K562 (cell line): ENCODE measurements at regions not wholly inside any gene's neighbourhood (a gene's known extent, or its start where the extent isn't known, plus 50 kb on each side); places are given as distances from the start of the nearest gene placed in this dataset.

Source experiments
- ATAC-seq: fragments of 200-7000 bp; cut with Tn5 transposase; 3 replicates; pipeline ENCODE4 v1.9.1; 2020; ENCODE audit warnings: moderate library complexity
- BruUV-seq: library from RNA; stranded (reverse); fragments of 400-500 nt; replicated peaks from 2 replicates; lab custom pipeline; 2021; lab: Mats Ljungman, UMichigan
- CTCF ChIA-PET: fragments of 300-600 bp; formaldehyde crosslinking; extraction: SDS; loops from one replicate; lab custom pipeline; 2021; ENCODE audit warnings: low intra/inter-chr PET ratio; lab: Yijun Ruan, JAX
- POLR2A ChIA-PET: fragments of 300-600, 350-650 bp; sonication (Branson Sonifier 250); formaldehyde crosslinking; extraction: SDS; loops from one replicate; lab custom pipeline; 2021; ENCODE audit warnings: antibody characterized with exemption, inconsistent platforms; lab: Yijun Ruan, JAX
- DNase-seq, 4 experiments: peaks; one replicate each; pipeline versions ENCODE4 v3.0.0 to v3.0.0-alpha.2; 2011 to 2018; ENCODE audit warnings: low spot score in 3 of 4, mixed read lengths in 3 of 4; ENCODE audit errors: extremely low read depth in 1 of 4
- FAIRE-seq: peaks from 2 replicates; lab custom pipeline; 2011; peaks lifted over from hg19 to GRCh38; lab: Jason Lieb, UNC
- H2AFZ ChIP-seq: 2 replicates; pipeline ENCODE4 v1.6.0; 2011; ENCODE audit warnings: low read depth, low read length, control low read depth, inconsistent platforms
- H3K27ac ChIP-seq: fragments of 200-600 bp; 3 replicates; pipeline ENCODE4 v1.8.0; 2011; ENCODE audit warnings: low read depth, mild to moderate bottlenecking, control low read depth, inconsistent platforms, low read length, moderate library complexity, mixed read lengths; ENCODE audit errors: extremely low read depth
- H3K27me3 ChIP-seq, 2 experiments: fragments of 300-600 bp in 1 of 2; 2 replicates in 1 of 2; 3 replicates in 1 of 2; pipeline versions ENCODE4 v1.6.0 to v1.8.0; 2011; ENCODE audit warnings: inconsistent platforms in 2 of 2, low read length in 2 of 2, mild to moderate bottlenecking in 1 of 2, mixed read lengths in 1 of 2, moderate library complexity in 1 of 2; ENCODE audit not compliant: control insufficient read depth in 2 of 2, insufficient read depth in 2 of 2
- H3K36me3 ChIP-seq: fragments of 300-600 bp; 3 replicates; pipeline ENCODE4 v1.8.0; 2011; ENCODE audit warnings: mild to moderate bottlenecking, low read length, inconsistent platforms; ENCODE audit not compliant: control insufficient read depth, insufficient read depth
- H3K4me1 ChIP-seq, 2 experiments: fragments of 200-600 bp in 1 of 2; replicated peaks in 1 of 2; 2 replicates in 1 of 2; 3 replicates in 1 of 2; pipeline versions ENCODE4 v1.5.1 to v1.8.0; 2011; ENCODE audit warnings: inconsistent platforms in 2 of 2, low read length in 2 of 2, mild to moderate bottlenecking in 1 of 2, mixed read lengths in 1 of 2, moderate library complexity in 1 of 2; ENCODE audit not compliant: control insufficient read depth in 2 of 2, insufficient read depth in 2 of 2
- H3K4me2 ChIP-seq: 2 replicates; pipeline ENCODE4 v1.6.1; 2011; ENCODE audit warnings: low read length, control low read depth, inconsistent platforms, mixed read lengths; ENCODE audit not compliant: insufficient read depth
- H3K4me3 ChIP-seq: fragments of 200-600 bp; sonication (generic), shearing (Covaris generic); 2 replicates; pipeline ENCODE4 v1.5.1; 2016; ENCODE audit warnings: control low read depth, inconsistent platforms
- H3K79me2 ChIP-seq: fragments of 200-600 bp; 3 replicates; pipeline ENCODE4 v1.8.0; 2011; ENCODE audit warnings: low read length, inconsistent platforms; ENCODE audit not compliant: control insufficient read depth, insufficient read depth
- H3K9ac ChIP-seq, 2 experiments: 2 replicates each; pipeline versions ENCODE4 v1.6.0 to v1.6.1; 2011; ENCODE audit warnings: low read depth in 2 of 2, low read length in 2 of 2, control low read depth in 1 of 2, inconsistent platforms in 1 of 2, mild to moderate bottlenecking in 1 of 2, mixed read lengths in 1 of 2; ENCODE audit not compliant: insufficient read depth in 1 of 2
- H3K9me1 ChIP-seq: one replicate; pipeline ENCODE4 v1.6.0; 2011; ENCODE audit warnings: inconsistent platforms, mild to moderate bottlenecking, low read length, moderate library complexity; ENCODE audit not compliant: control insufficient read depth, insufficient read depth
- H3K9me3 ChIP-seq: replicated peaks from 2 replicates; pipeline ENCODE4 v1.5.1; 2011; ENCODE audit warnings: low read depth, low read length, inconsistent platforms; ENCODE audit not compliant: control insufficient read depth, insufficient read depth
- H4K20me1 ChIP-seq: replicated peaks from 2 replicates; pipeline ENCODE4 v1.6.1; 2011; ENCODE audit warnings: low read length, inconsistent platforms, mixed read lengths; ENCODE audit not compliant: control insufficient read depth, insufficient read depth
- BRD9 ChIP-seq: fragments of 450-650 bp; IDR thresholded peaks from 2 replicates; pipeline ENCODE4 v1.6.1; 2018; ENCODE audit warnings: low read depth; ENCODE audit not compliant: partially characterized antibody
- E2F3 ChIP-seq: fragments of 250-450 bp; sonication (Bioruptor Pico); IDR thresholded peaks from 2 replicates; pipeline ENCODE4 v1.4.0; 2020; ENCODE audit warnings: mild to moderate bottlenecking
- HOMEZ ChIP-seq: fragments of 250-450 bp; sonication (Bioruptor Pico); IDR thresholded peaks from 2 replicates; pipeline ENCODE4 v1.4.0; 2020; ENCODE audit warnings: mild to moderate bottlenecking, moderate library complexity
- MAZ ChIP-seq, 2 experiments: fragments of 450-650 bp in 1 of 2; sonication (generic) in 1 of 2; formaldehyde crosslinking; IDR thresholded peaks in 1 of 2; conservative IDR thresholded peaks in 1 of 2; 2 replicates each; pipeline versions ENCODE4 v1.4.0 to v1.5.0; 2020; ENCODE audit warnings: mild to moderate bottlenecking in 1 of 2, missing genetic modification reagents in 1 of 2
- ZNF239 ChIP-seq: fragments of 250-450 bp; sonication (Bioruptor Pico); IDR thresholded peaks from 2 replicates; pipeline ENCODE4 v1.4.0; 2020; ENCODE audit warnings: mild to moderate bottlenecking
- ZNF830 ChIP-seq: fragments of 250-450 bp; sonication (Bioruptor Pico); IDR thresholded peaks from 2 replicates; pipeline ENCODE4 v1.5.0; 2021; ENCODE audit warnings: mild to moderate bottlenecking
- WGBS: fragments of 100-300 bp; shearing (Covaris generic); methylation state at CpG from one replicate; pipeline ENCODE4 v1.1.6; 2016; ENCODE audit warnings: low coverage, mixed read lengths; ENCODE audit not compliant: insufficient coverage; ENCODE audit errors: missing lambda C conversion rate; 5-methylcytosine and 5-hydroxymethylcytosine counted together
- in situ Hi-C: fragments of 300-500 bp; cut with MboI; formaldehyde crosslinking; loops from 4 replicates; pipeline ENCODE4 v1.15.0; 2018; ENCODE audit warnings: inconsistent platforms, mixed read lengths
- intact Hi-C: fragments of 100-400 bp; cut with micrococcal nuclease; formaldehyde crosslinking; loops from 2 replicates; pipeline ENCODE4 v1.14.2; 2022

DNA sequence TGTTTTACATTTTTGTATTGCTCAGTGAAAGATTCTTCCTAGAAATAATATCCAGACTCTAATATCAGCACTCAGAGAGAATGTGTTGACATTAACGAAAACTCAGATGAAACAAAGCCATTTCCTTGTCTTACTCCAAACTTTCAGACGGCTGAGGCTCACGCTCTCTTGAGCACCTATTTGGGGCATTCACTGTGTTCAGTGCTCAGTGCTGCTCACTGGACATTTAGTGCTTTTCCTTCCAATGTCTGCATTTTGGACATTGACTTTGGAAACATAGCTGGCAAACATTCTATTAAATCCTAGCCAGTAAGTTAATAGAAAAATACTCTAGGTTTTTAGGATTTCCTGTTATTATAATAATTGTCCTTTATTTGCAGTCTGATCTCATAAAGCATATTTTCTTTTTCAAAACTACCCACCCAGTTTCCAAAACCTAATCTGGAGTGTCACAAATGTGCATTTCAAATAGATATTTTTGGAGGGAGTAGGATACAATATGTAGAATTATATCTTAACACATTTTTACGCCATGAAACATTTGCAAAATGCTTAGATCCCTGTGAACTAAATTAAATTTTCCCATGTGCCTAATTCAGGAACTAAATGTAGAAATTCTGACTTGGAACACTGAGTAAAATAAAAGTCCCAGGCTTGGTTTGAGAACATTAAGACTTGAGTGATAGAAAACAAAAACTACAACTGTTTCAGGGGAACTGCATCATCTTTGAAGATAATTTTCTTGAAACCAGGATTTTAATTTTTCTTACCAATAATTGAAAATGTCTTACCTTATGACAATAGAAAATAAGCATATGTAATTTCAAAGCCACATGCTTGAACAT is 91.7 kb upstream of the B3GAT2 start:
- no peak for TF ChIP-seq E2F3 (CRISPR knock-in tag)
- TF ChIP-seq, all 486 proteins: peak for 0
- no peak overlapping the region for H3K27ac ChIP-seq
- no peak for ATAC-seq
- H3K9me1 ChIP-seq = no peaks in the 10 kb centered on the region
- POLR2A ChIA-PET = interaction anchor here (0.6 kb wide), 1 partner anchor 36 kb away, joined by 3 read pairs; no protein-coding TSS in a partner anchor
- no peaks in the 10 kb centered on the region for H4K20me1 ChIP-seq
- CTCF ChIA-PET = no interaction called here
- no peak overlapping the region for H3K9ac ChIP-seq
- H3K4me3 ChIP-seq = no peak overlapping the region
- intact Hi-C loops = no loop called here
- H3K9me3 ChIP-seq = no peaks in the 10 kb centered on the region
- no peak for FAIRE-seq
- H3K4me2 ChIP-seq = no peak overlapping the region
- no peak for DNase-seq
- in situ Hi-C loops = no loop called here
- peaks cover 0 to 7% of the 10 kb centered on the region in 2 experiments; a peak in 2 of 5 replicates for H3K27me3 ChIP-seq
- no peaks in the 10 kb centered on the region for H3K36me3 ChIP-seq
- no peaks in the 10 kb centered on the region for H3K4me1 ChIP-seq
- no peak overlapping the region for H2AFZ ChIP-seq
- WGBS = 0% methylated on average over 4 of the region's 4 CpGs
- no TSS peak for BruUV-seq
- no peaks in the 10 kb centered on the region for H3K79me2 ChIP-seq

GRCh38 chr6:71049198-71049770 is 92.4 kb upstream of the B3GAT2 start:
- in situ Hi-C loops = no loop called here
- ATAC-seq (no peak), DNase-seq (no peak), FAIRE-seq (no peak)
- BruUV-seq = no TSS peak
- ChIA-PET CTCF (no interaction called here), POLR2A (interaction anchor here (0.6 to 0.7 kb wide), 2 partner anchors 21 to 37 kb away, joined by 3 to 4 read pairs; no protein-coding TSS in a partner anchor)
- Histone ChIP-seq H2AFZ (no peak overlapping the region), H3K9me3 (no peaks in the 10 kb centered on the region), H3K9ac (no peak overlapping the region), H3K27me3 (peaks cover 0 to 7% of the 10 kb centered on the region in 2 experiments; a peak in 2 of 5 replicates), H3K4me3 (no peak overlapping the region), H3K9me1 (no peaks in the 10 kb centered on the region), H3K4me2 (no peak overlapping the region), H3K27ac (no peak overlapping the region), H3K36me3 (no peaks in the 10 kb centered on the region), H4K20me1 (no peaks in the 10 kb centered on the region), H3K79me2 (no peaks in the 10 kb centered on the region), H3K4me1 (no peaks in the 10 kb centered on the region)
- intact Hi-C loops = no loop called here
- TF ChIP-seq ZNF239 = no peak
- no peak for TF ChIP-seq HOMEZ
- no peak for TF ChIP-seq MAZ (CRISPR knock-in tag; conservative IDR thresholded peaks at IDR 0.05 in 1 of 2, IDR thresholded peaks at IDR 0.05 in 1 of 2)
- TF ChIP-seq ZNF830 (CRISPR knock-in tag) = no peak
- no peak for TF ChIP-seq BRD9
- 3% methylated on average over 3 of the region's 3 CpGs for WGBS
